Kidney glomerular epithelial cell (primary cell): ENCODE measurements at regions not wholly inside any gene's neighbourhood (a gene's known extent, or its start where the extent isn't known, plus 50 kb on each side); places are given as distances from the start of the nearest gene placed in this dataset.
A peak's percentile ranks its signal among the peaks of the same experiment; 100 is the strongest.
"Not testable (repeated sequence)": the region's sequence is repeated elsewhere in the genome, so short reads cannot be mapped to it uniquely, and the experiment has no call there.

Experiments used
- DNase-seq: peaks from one replicate; lab custom pipeline; 2025; lab: John Stamatoyannopoulos, UW

DNA sequence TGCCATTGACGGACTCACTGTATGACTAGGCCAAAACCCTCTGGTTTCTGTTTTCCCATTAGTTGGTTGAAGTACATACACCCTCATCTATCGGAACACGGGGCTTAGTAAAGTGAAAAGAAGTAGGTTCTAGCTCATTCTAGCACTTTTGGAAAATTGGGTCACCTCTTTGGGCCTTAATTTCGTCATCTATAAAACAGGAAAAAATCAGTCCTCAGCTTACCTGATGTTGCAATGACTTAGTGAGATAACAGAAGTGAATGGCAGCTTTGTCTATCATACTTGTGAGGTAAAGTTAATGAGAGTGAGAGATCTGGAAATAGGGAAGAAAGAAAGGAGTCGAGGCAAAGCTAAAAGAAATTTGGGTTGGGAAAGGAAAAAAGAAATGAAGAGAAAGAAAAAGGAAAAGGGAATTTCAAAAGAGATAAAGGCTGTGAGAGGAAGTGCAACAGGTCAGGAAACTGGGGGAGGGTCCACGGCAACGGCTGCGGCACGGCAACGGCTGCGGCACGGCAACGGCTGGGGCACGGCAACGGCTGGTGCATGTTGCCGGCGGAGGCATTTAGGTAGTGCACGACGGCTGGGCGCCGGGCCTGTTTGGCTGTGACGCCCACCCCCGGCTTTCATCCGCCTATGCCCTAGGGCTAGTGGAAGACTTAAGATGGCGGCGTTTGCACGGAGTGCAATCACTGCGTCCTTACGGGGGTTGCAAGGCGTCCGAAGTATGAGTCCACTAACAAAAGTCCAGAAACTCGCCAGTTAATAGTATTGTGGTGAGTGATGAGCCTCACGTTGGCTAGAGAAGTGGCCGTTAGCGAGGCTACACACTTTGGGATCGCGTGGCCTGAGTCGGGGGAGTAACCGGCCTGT lies 91.4 kb upstream of the XIST start:
- DNase-seq: peak; percentile 59

- no peak for DNase-seq
These were observed 88.5 kb upstream of the XIST start for GRCh38 chrX:73940893-73941470.

- DNase-seq: not testable (repeated sequence)
These were observed 85.3 kb upstream of the XIST start for GRCh38 chrX:73937843-73938242.

DNA sequence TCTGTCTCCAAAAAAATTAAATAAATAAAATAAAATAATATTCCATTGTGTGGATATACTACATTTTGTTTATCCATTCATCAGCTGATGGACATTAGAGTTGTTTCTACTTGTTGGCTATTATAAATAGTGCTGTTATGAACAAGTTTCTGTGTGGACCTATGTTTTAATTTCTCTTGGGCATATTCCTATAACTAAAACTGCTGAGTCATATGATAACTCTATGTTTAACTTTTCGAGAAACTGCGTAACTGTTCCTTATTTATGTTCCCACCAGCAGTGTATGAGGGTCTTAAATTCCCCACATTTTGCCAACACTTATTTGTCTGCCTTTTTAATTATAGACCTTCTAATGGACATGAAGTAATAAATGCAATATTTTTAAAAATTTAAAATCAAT lies 80.0 kb upstream of the XIST start:
- DNase-seq: no peak

DNA sequence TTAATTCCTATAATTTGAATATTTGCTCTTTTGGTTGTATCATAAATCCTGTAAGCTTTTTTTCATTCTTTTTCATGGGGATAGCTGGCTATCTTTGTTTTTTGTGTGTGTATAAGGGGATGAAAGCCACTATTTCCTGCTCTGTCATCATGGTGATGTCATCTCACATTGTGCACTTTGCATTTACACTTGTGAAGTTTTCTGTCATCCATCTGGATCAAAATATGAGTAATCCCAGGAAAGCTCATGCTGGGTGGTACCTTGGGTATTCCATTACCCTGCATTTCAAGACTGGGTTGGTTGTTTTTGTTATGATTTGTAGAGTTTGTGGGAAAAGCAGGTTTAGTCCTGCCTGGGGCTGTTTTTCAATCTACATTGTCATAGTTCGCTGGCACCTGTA lies 77.8 kb upstream of the XIST start:
- DNase-seq: no peak

DNA sequence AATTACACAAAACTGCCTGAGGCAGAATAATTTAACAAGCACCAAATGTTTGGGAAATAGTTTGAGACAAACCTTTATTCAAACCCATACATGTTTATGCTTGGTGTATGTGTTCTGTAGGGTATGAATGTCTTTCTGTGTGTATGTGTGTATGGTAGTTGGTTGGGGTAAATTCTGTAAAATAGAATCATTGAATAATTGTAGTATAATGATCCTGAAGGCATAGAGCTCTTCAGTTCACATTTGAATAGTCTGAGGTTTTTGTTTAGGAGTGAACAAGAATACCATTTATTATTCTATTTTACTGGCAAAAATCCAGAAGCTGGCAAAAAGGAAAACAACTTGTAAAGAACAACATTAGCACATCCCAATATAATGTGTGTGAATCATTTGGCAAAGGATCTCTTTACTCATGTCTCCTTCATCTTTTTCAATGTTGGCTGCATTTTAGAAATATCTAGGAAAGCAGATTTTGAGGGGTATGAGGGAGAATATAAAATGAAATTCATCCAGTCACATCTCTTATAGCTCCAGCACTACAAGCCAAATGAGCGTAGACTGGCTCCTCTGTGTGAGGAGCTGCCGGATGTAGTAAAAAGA lies 70.4 kb upstream of the XIST start:
- DNase-seq: no peak

GRCh38 chrX:73916931-73917667 lies 64.6 kb upstream of the XIST start:
- peak; percentile 64 for DNase-seq

- DNase-seq: no peak
These were observed 64.0 kb upstream of the XIST start for GRCh38 chrX:73916489-73916888.

- DNase-seq: not testable (repeated sequence)
These were observed 62.3 kb upstream of the XIST start for GRCh38 chrX:73914792-73915191.

GRCh38 chrX:73913580-73913979 lies 61.1 kb upstream of the XIST start:
- no peak for DNase-seq

- not testable (repeated sequence) for DNase-seq
These were observed 59.4 kb upstream of the XIST start for GRCh38 chrX:73911946-73912345.

GRCh38 chrX:73905749-73906374 lies 53.3 kb upstream of the XIST start:
- not testable (repeated sequence) for DNase-seq

DNA sequence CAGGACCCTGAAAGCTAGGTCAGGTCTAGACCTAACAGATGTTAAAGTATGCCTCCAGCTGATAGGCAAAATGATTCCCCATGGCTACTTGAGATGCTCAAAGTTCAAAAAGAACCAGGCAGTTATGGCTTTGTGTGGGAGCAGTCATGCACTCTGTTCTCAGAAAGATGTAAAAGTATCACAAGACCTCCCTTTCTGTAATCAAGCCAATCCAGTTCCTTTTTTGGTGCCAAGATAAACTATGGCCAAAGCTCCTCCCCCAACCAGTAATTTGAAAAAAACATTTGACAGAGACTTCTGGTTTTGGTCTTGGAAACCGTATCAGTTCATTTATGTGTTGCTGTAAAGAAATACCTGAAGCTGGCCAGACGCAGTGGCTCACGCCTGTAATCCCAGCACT lies 51.4 kb upstream of the XIST start:
- DNase-seq: no peak
